NCI-H2196 treated with DMSO at 0.1 percent for 48 hours (cell line): ENCODE measurements at regions not wholly inside any gene's neighbourhood (a gene's known extent, or its start where the extent isn't known, plus 50 kb on each side); places are given as distances from the start of the nearest gene placed in this dataset.
A peak's percentile ranks its signal among the peaks of the same experiment; 100 is the strongest.
"Not testable (repeated sequence)": the region's sequence is repeated elsewhere in the genome, so short reads cannot be mapped to it uniquely, and the experiment has no call there.

Source experiments
- DNase-seq: peaks from one replicate; lab custom pipeline; 2025; ENCODE audit not compliant: unreplicated experiment; lab: John Stamatoyannopoulos, UW

DNA sequence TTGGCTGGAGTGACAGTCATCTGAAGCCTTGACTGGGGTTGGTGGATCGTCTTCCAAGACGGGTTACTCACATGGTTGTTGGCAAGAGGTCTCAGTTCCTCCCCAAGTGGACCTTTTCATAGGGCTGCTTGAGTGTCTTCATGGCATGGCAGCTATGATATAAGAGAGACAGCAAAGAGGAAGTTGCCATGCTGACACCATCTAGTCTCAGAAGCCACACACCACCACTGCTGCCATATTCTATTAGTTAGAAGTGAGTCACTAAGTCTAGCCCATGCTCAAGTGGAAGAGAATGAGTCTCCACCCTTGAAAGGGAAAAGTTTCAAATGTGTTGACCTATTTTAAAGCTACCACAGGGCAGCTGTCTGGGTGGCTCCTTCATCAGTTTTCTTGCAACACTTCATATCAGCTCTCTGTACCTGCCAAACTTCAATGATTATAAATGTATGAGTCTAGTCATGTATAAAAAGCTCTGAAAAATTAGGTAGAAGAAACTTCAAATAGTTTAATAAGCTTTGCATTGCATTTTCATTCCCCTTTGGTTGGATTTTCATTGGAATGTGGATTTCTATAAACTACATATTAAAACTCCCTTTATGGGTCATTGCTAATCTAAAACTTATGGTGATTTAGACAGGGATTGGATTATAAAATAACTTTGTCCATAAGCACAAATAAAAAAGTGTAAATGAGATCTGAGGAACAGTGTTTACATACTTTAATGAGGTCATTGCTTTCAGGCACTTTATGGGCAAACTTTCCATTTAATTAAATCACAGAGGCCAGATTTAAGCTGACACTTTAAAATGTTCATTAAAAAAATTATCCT, 68.0 kb upstream of the ATXN3L start:
- DNase-seq, result no peak

DNA sequence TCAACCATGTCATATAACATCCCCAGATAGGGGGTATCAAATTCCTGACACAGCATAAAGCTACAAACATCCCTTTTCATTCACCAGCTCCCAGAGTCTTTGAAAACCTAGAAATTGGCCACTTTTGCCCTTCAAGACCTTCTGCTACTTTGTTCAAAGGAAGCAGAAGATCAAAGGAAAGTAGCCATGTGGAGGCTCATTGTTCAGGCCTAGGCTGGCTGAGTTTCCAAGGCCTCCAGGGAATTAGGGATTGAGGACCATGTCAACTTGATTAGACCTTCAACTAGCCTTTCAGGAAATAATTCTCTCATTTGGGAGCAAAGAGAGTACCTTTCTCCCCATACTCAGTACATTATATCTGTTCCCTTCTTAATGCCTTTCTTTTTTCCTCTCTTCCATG, 66.8 kb upstream of the ATXN3L start:
- DNase-seq, result no peak

DNA sequence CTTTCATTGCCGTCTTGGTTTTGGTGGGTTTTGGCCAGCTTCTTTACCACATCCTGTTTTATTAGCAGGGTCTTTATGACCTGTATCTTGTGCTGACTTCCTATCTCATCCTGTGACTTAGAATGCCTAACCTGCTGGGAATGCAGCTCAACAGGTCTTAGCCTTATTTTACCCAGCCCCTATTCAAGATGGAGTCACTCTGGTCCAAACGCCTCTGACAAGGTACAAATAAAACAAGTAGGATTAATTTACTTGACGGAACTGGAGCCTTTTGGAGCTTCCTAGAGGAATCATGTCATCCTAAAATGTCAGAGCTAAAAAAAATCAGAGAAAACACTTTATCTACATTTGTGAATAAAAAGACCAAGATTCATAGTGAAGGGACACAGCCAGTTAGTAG, 66.2 kb upstream of the ATXN3L start:
- DNase-seq, result no peak

- DNase-seq, result no peak
Measured at GRCh38 chrX:13383907-13384306, 64.1 kb upstream of the ATXN3L start.

DNA sequence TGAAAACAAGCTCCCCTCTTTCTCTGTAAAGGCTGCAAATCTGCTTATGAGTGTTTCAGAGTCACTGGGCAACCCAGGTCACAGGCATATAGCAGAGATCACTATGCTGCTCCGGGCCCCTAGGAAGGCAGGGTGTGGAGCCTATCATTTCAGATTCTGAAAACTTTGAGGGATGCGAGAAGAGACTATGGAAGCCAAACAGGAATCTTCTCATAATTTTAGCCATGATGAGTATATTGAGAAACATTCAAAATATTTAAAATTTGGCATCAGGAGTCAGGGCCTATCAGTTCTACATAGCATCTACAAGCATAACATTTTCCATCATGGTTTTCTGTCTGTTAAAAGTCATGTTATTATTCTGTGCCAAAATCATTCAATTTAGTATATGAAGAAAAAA, 61.7 kb upstream of the ATXN3L start:
- DNase-seq, result no peak

GRCh38 chrX:13380211-13380610, 60.4 kb upstream of the ATXN3L start:
- no peak for DNase-seq

GRCh38 chrX:13378562-13379518, 59.0 kb upstream of the ATXN3L start:
- DNase-seq, result not testable (repeated sequence)

GRCh38 chrX:13377550-13377934, 57.7 kb upstream of the ATXN3L start:
- DNase-seq, result no peak

- DNase-seq, result peak; percentile 49
Measured at GRCh38 chrX:13376857-13377549, 57.1 kb upstream of the ATXN3L start.

- not testable (repeated sequence) for DNase-seq
Measured at GRCh38 chrX:13375596-13375995, 55.7 kb upstream of the ATXN3L start.

DNA sequence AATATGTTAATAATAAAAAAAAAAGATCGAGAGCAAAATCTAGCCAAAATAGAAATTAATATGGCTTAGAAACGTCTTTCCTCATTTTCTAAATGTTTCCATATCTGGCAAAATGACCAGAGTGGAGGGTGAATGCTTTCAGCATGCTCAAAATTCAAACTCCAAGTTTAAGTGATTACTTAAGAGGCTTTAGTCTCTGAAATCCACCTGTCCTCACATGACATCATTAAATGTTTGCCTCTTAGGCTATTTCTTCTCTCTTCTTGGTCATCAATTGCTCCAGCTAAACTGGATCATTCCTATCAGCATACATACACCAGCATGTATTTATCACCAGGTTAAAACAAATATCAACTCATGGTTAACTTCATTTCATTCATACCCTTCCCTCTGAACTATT, 54.5 kb upstream of the ATXN3L start:
- DNase-seq, result no peak

- DNase-seq, result no peak
Measured at GRCh38 chrX:13373431-13374187, 53.8 kb upstream of the ATXN3L start.

DNA sequence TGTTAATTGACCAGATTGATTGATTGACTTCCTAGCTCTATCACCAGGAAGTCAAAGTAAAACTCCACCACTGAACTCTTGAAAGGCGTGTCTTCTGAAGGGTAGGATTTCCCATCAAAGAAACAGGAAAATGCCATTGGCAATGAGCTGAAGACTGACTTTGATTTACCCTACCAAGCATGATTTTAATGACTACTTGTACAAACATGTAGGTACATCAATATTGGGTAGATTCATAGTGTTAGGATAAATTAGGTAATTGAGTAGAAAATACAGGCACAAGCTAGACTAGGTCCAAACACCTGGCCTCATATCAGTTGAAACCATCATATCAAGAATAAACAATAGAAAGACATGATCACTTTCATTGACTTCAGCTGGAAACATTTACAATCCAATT, 53.2 kb upstream of the ATXN3L start:
- no peak for DNase-seq

DNA sequence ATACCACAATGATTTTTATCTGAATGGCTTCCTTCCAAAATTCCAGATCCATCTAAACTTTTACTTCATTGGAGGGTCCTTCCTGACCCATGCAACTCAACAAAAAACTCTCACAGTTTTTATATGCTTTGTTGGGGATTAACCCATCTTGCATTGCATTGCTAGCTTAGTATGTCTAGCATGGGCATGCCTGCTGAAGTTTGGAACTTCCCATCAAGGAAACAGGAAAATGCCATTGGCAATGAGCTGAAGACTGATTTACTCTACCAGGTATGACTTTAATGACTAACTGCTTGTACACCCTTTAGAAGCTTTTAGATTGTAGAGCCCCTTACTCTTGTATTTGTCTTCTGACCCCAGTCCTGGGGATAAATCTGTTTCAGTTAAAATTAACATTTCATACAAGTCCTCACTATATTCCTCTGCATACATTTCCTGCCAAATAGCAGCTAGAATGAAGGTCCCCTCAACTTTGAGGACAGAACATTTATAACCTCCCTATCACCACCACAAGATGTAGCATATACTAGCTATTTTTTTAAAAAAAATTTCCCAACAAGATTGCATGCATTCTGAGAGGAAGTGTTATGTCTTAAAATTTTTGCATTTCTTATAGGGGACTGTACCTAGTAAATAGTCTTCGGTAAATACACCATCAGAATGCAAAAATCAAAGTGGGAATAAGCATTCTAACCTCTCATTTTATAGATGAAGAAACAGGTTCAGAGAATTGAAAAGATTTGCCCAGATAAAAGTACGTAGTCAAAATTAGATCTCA, 52.5 kb upstream of the ATXN3L start:
- no peak for DNase-seq

DNA sequence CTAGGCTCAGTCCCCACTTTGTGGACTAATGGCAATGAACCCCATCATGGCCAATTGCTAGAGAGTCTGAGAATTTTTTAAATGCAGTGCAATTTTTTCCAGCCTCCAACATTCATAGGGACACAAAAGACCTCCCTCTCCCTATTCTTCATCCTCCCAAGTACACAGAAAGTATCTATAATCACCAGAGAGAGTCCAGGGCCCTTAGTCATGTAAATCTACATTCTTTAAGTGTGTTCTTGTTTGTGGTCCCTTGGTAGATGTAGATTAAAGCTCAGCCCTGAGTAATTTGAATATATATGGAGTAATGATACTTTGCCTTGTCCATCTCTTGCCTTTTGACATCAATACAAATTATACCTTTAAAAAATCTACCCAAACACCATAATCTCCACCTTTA, 51.3 kb upstream of the ATXN3L start:
- no peak for DNase-seq

GRCh38 chrX:13370713-13371112, 50.9 kb upstream of the ATXN3L start:
- no peak for DNase-seq
